ENCODE measurements at regions not wholly inside any gene's neighbourhood (a gene's known extent, or its start where the extent isn't known, plus 50 kb on each side); places are given as distances from the start of the nearest gene placed in this dataset.

- no peak for TF ChIP-seq POLR2A (IDR thresholded peaks at IDR 0.05)
- TF ChIP-seq EP300 (IDR thresholded peaks at IDR 0.05): no peak
Measured at GRCh38 chr17:83190601-83191387, 111.4 kb downstream of the METRNL start.
